H9 (cell line): ENCODE measurements at regions not wholly inside any gene's neighbourhood (a gene's known extent, or its start where the extent isn't known, plus 50 kb on each side); places are given as distances from the start of the nearest gene placed in this dataset.

Experiments
- DNase-seq: peaks from one replicate; pipeline ENCODE4 v3.0.0-alpha.2; 2017
- H2AFZ ChIP-seq: one replicate; pipeline ENCODE4 v1.6.1; 2013; ENCODE audit warnings: mild to moderate bottlenecking, low read length, control low read depth, moderate library complexity
- H2AK5ac ChIP-seq: 2 replicates; pipeline ENCODE4 v1.6.1; 2013; ENCODE audit warnings: low read length, control low read depth, mixed read lengths; ENCODE audit not compliant: insufficient read length
- H2BK120ac ChIP-seq: one replicate; pipeline ENCODE4 v1.6.1; 2013; ENCODE audit warnings: low read depth, mild to moderate bottlenecking, low read length, control low read depth, inconsistent platforms; ENCODE audit not compliant: poor library complexity, severe bottlenecking
- H2BK12ac ChIP-seq: 2 replicates; pipeline ENCODE4 v1.6.1; 2013; ENCODE audit warnings: low read length, control low read depth, mixed read lengths, low read depth; ENCODE audit not compliant: insufficient read length
- H2BK15ac ChIP-seq: 2 replicates; pipeline ENCODE4 v1.6.1; 2013; ENCODE audit warnings: low read depth, low read length, control low read depth
- H2BK20ac ChIP-seq: one replicate; pipeline ENCODE4 v1.6.1; 2013; ENCODE audit warnings: low read depth, mild to moderate bottlenecking, low read length, control low read depth, inconsistent platforms; ENCODE audit not compliant: poor library complexity, severe bottlenecking
- H2BK5ac ChIP-seq: 2 replicates; pipeline ENCODE4 v1.6.1; 2013; ENCODE audit warnings: low read length, control low read depth, mixed read lengths; ENCODE audit not compliant: insufficient read length
- H3K14ac ChIP-seq: 2 replicates; pipeline ENCODE4 v1.6.1; 2013; ENCODE audit warnings: low read length, control low read depth; ENCODE audit not compliant: insufficient read depth
- H3K18ac ChIP-seq: 2 replicates; pipeline ENCODE4 v1.6.1; 2013; ENCODE audit warnings: low read depth, mild to moderate bottlenecking, mixed read lengths, low read length, control low read depth; ENCODE audit not compliant: insufficient read length
- H3K23ac ChIP-seq: 2 replicates; pipeline ENCODE4 v1.6.1; 2013; ENCODE audit warnings: low read length, control low read depth, mixed read lengths, low read depth; ENCODE audit not compliant: insufficient read length
- H3K23me2 ChIP-seq: 2 replicates; pipeline ENCODE4 v1.6.1; 2013; ENCODE audit warnings: low read depth, mild to moderate bottlenecking, mixed read lengths, low read length, control low read depth; ENCODE audit not compliant: insufficient read length, poor library complexity, severe bottlenecking
- H3K27ac ChIP-seq: 2 replicates; pipeline ENCODE4 v1.5.1; 2013; ENCODE audit warnings: low read length, control low read depth, mixed read lengths, low read depth; ENCODE audit not compliant: insufficient read length
- H3K27me3 ChIP-seq: 2 replicates; pipeline ENCODE4 v1.6.1; 2013; ENCODE audit warnings: low read length, control low read depth, inconsistent platforms; ENCODE audit not compliant: insufficient read depth
- H3K4ac ChIP-seq: 2 replicates; pipeline ENCODE4 v1.6.1; 2013; ENCODE audit warnings: low read depth, mild to moderate bottlenecking, control low read depth, inconsistent platforms, low read length, moderate library complexity
- H3K4me1 ChIP-seq: 2 replicates; pipeline ENCODE4 v1.6.1; 2013; ENCODE audit warnings: low read length, control low read depth, inconsistent platforms; ENCODE audit not compliant: insufficient read depth
- H3K4me2 ChIP-seq: 2 replicates; pipeline ENCODE4 v1.6.1; 2013; ENCODE audit warnings: low read length, control low read depth, mixed read lengths; ENCODE audit not compliant: insufficient read length, insufficient read depth
- H3K56ac ChIP-seq: 2 replicates; pipeline ENCODE4 v1.6.1; 2013; ENCODE audit warnings: low read depth, mild to moderate bottlenecking, mixed read lengths, low read length, control low read depth; ENCODE audit not compliant: insufficient read length
- H3K79me1 ChIP-seq: 2 replicates; pipeline ENCODE4 v1.6.1; 2013; ENCODE audit warnings: low read depth, mild to moderate bottlenecking, moderate library complexity, low read length, control low read depth, inconsistent platforms; ENCODE audit not compliant: insufficient read depth, poor library complexity, severe bottlenecking
- H3K79me2 ChIP-seq: 2 replicates; pipeline ENCODE4 v1.6.1; 2013; ENCODE audit warnings: low read length, control low read depth, inconsistent platforms; ENCODE audit not compliant: insufficient read depth
- H3K9ac ChIP-seq: 2 replicates; pipeline ENCODE4 v1.6.1; 2013; ENCODE audit warnings: low read length, control low read depth, mixed read lengths; ENCODE audit not compliant: insufficient read length; ENCODE audit errors: extremely low read depth
- H3K9me3 ChIP-seq: one replicate; pipeline ENCODE4 v1.6.1; 2013; ENCODE audit warnings: low read depth, low read length, inconsistent platforms; ENCODE audit not compliant: control insufficient read depth
- H3T11ph ChIP-seq: one replicate; pipeline ENCODE4 v1.6.1; 2013; ENCODE audit warnings: mild to moderate bottlenecking, low read length, control low read depth, inconsistent platforms
- H4K20me1 ChIP-seq: one replicate; pipeline ENCODE4 v1.6.1; 2013; ENCODE audit not compliant: control insufficient read depth, insufficient read length, insufficient read depth
- H4K5ac ChIP-seq: 2 replicates; pipeline ENCODE4 v1.6.1; 2013; ENCODE audit warnings: low read depth, mild to moderate bottlenecking, mixed read lengths, low read length, control low read depth; ENCODE audit not compliant: insufficient read length
- H4K8ac ChIP-seq: replicated peaks from 2 replicates; pipeline ENCODE4 v1.6.1; 2013; ENCODE audit warnings: low read length, control low read depth, mixed read lengths, low read depth; ENCODE audit not compliant: insufficient read length
- H4K91ac ChIP-seq: 2 replicates; pipeline ENCODE4 v1.6.1; 2013; ENCODE audit warnings: low read depth, mild to moderate bottlenecking, moderate library complexity, mixed read lengths, low read length, control low read depth; ENCODE audit not compliant: insufficient read length
- H3K27ac Mint-ChIP-seq, 3 experiments: 2 replicates in 2 of 3; 3 replicates in 1 of 3; pipeline ENCODE4 v1.8.0; 2020 to 2021; ENCODE audit warnings: mixed read lengths in 3 of 3, mild to moderate bottlenecking in 1 of 3, moderate library complexity in 1 of 3
- H3K27me3 Mint-ChIP-seq: 2 replicates; pipeline ENCODE4 v1.8.0; 2021; ENCODE audit warnings: low read depth, mild to moderate bottlenecking, moderate library complexity, mixed read lengths
- H3K36me3 Mint-ChIP-seq, 3 experiments: 2 replicates in 2 of 3; 3 replicates in 1 of 3; pipeline ENCODE4 v1.8.0; 2020 to 2021; ENCODE audit warnings: low read depth in 3 of 3, mixed read lengths in 3 of 3; ENCODE audit not compliant: insufficient read depth in 1 of 3
- H3K4me1 Mint-ChIP-seq, 2 experiments: 2 replicates each; pipeline ENCODE4 v1.8.0; 2020; ENCODE audit warnings: mixed read lengths in 2 of 2
- H3K4me3 Mint-ChIP-seq, 2 experiments: 2 replicates in 1 of 2; 3 replicates in 1 of 2; pipeline ENCODE4 v1.8.0; 2020 to 2021; ENCODE audit warnings: mild to moderate bottlenecking in 2 of 2, mixed read lengths in 2 of 2, moderate library complexity in 1 of 2
- H3K9me3 Mint-ChIP-seq, 2 experiments: 2 replicates in 1 of 2; 3 replicates in 1 of 2; pipeline ENCODE4 v1.8.0; 2020; ENCODE audit warnings: mild to moderate bottlenecking in 2 of 2, mixed read lengths in 2 of 2, moderate library complexity in 1 of 2
- CTCF ChIP-seq: fragments of 200-600 bp; sonication (generic); conservative IDR thresholded peaks from 3 replicates; pipeline ENCODE4 v1.8.0; 2021; ENCODE audit warnings: antibody characterized with exemption, mild to moderate bottlenecking
- WGBS: extraction: QIAGEN DNeasy Blood & Tissue Kit; methylation state at CpG from one replicate; pipeline ENCODE4 v1.1.7; 2013; ENCODE audit warnings: missing lambda C conversion rate, low lambda C conversion rate, mixed read lengths; ENCODE audit not compliant: insufficient read length; ENCODE audit errors: extremely low coverage; 5-methylcytosine and 5-hydroxymethylcytosine counted together

- Mint-ChIP-seq H3K9me3 (no peaks in the 10 kb centered on the region), H3K4me3 (no peak overlapping the region)
Measured at GRCh38 chr4:176894498-176894897, 101.8 kb upstream of the VEGFC start.

More at GRCh38 chr4:176894498-176894897, 101.8 kb upstream of the VEGFC start:
- Histone ChIP-seq H2BK15ac (no peak overlapping the region), H2BK12ac (no peak overlapping the region), H4K8ac (no peak overlapping the region), H2BK5ac (no peak overlapping the region), H3K4me1 (no peaks in the 10 kb centered on the region), H3K27ac (no peak overlapping the region), H3K9ac (no peak overlapping the region), H2AFZ (no peak overlapping the region), H3K4me2 (no peak overlapping the region), H2AK5ac (no peak overlapping the region), H3K79me2 (no peaks in the 10 kb centered on the region), H2BK120ac (no peak overlapping the region), H3K79me1 (no peaks in the 10 kb centered on the region), H3K23ac (no peak overlapping the region), H3K14ac (no peak overlapping the region), H3K56ac (no peak overlapping the region), H4K20me1 (no peaks in the 10 kb centered on the region), H4K91ac (no peak overlapping the region), H2BK20ac (no peak overlapping the region), H3K27me3 (no peaks in the 10 kb centered on the region), H3K18ac (no peak overlapping the region), H3T11ph (no peak overlapping the region), H3K23me2 (no peaks in the 10 kb centered on the region), H4K5ac (no peak overlapping the region), H3K9me3 (no peaks in the 10 kb centered on the region), H3K4ac (no peak overlapping the region)
- Mint-ChIP-seq H3K4me1 (no peaks in the 10 kb centered on the region), H3K36me3 (no peaks in the 10 kb centered on the region), H3K27ac (no peak overlapping the region), H3K27me3 (no peaks in the 10 kb centered on the region)
- no peak for DNase-seq
- no peak for TF ChIP-seq CTCF
- WGBS = no CpG with 5 or more reads among the region's 3 CpGs
